ENCODE measurements at regions not wholly inside any gene's neighbourhood (a gene's known extent, or its start where the extent isn't known, plus 50 kb on each side); places are given as distances from the start of the nearest gene placed in this dataset.
"Not testable (repeated sequence)": the region's sequence is repeated elsewhere in the genome, so short reads cannot be mapped to it uniquely, and the experiment has no call there.

GRCh38 chr11:64428693-64429092 lies 69.7 kb downstream of the RPS6KA4 start:
- DNase-seq (ENCODE audit: low spot score) = no peak

DNA sequence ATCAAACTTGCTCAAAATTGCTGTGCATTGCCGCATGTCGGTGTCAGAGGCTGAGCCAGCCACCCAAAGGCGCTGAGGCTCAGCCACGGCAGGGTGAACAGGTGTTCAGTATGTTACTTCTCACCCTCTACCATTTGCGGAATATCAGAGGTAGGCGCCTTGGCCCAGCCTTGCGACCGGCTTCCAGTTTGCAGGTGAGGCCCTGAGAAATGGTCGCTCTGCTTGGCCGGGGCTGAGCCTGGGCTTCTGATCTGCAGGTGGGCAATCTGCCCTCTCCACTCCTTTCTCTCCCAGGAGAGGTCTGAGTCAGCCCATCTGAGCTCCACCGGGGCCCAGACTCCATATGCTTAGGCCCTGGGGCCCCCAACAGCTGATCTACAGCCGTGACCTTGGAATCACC lies 71.0 kb downstream of the RPS6KA4 start:
- DNase-seq (ENCODE audit: low spot score) = no peak

DNA sequence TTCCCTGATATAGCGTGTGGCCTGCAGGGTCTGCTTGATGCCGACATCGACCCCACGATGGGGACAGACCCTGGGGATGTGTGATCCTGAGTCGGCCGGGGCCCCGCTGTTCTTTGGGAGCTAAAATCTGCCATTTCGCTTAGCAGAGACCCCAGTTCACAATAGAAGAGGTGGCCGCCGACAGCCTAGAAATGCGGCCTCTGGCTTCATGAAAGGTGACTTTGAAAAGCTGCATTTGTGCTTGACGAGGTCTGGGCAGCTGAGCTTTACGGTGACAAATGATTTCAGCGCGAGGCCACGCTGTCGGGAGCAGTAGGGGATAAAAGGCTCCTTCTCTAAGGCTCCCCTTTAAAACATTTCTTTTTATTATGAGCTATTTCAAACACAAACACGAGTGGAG lies 71.7 kb downstream of the RPS6KA4 start:
- DNase-seq (ENCODE audit: low spot score) = no peak

- DNase-seq (ENCODE audit: low spot score) = no peak
Measured at GRCh38 chr11:64436000-64436399, 77.0 kb downstream of the RPS6KA4 start.

DNA sequence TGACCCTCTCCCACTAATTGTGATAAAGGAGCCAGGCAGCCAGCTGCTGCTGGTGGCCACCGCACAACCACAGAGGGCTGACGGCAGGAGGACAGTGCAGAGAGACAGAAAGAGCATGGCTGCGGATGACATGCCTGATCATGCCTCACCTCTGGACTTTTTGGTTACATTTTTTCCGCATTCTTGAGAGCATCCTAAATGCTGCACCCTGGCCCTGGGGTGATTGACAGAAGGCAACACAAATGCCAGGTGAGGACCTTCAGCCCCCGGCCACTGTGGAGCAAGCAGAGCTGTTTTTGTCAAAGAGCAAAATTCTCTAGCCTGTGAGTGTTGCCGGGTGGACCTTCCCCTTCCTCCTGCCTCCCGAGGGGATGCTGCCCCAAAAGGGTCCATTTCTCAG lies 78.5 kb downstream of the RPS6KA4 start:
- DNase-seq (ENCODE audit: low spot score) = no peak

DNA sequence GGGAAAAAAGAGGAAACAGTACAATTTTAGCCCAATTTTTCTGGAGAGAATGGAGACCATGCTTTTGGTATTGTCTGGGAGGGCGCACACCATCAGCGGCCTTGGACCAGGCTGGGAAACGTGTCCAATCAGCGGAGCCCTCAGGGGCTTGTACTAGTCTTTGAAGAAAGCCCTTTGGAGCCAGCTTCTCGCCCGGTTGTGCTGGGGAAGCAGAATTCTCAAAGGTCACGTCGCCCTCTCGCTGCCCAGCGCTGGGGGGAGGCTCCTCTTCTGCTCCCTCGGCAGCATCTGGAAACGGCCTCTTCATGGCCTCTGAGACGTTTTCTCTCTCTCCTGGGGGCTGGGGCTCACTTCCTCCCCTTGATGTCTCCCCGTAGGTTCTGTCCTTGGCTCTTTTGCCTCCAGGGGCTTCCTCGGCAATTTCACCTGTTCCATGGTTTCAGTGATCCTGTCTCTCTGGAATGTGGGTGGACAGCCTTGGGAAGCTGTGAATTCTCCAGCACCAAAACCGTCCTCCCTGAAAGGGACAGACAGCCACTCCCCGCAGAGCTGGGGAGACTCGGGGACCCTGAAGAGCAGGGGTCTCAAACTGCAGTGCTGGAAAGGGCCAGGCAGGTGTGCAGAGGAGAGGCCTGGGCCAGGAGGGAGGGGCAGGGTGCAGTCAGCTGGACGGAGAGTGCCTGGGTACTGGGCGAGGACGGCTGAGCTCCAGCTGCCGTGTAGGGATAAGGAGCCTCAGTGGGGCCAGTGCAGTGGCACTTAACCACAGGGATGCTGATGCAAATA lies 80.2 kb downstream of the RPS6KA4 start:
- no peak for DNase-seq (ENCODE audit: low spot score)

DNA sequence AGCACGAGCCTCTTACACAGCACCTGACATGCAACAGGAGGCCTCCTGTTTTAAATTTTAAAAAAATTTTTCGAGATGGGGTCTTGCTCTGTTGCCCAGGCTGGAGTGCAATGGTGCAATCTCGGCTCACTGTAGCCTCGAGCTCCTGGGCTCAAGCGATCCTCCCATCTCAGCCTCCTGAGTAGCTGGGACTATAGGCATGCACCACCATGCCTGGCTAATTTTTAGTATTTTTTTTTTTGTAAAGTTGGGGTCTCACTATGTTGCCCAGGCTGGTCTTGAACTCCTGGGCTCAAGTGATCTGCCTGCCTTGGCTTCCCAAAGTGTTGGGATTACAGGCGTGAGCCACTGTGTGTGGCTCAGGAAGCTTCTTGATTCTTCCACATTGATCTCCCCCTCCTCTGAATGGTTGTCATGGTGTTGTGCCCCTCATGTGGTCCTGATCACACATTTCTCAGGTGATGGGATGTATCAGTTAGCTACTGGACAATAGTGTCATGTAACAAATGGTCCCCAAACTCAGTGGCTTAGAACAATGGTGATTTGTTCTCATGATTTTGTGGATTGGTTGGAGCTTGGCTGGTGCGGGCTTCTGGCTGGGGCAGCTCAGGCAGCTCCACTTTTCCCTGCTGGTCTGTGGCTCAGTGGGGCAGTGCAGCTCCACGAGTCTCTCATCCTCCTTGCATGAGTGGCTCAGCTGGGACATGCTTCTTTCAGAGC lies 81.0 kb downstream of the RPS6KA4 start:
- DNase-seq (ENCODE audit: low spot score) = not testable (repeated sequence)

- DNase-seq (ENCODE audit: low spot score) = no peak
Measured at GRCh38 chr11:64441127-64441526, 82.2 kb downstream of the RPS6KA4 start.

- no peak for DNase-seq (ENCODE audit: low spot score)
Measured at GRCh38 chr11:64443001-64443400, 84.0 kb downstream of the RPS6KA4 start.

DNA sequence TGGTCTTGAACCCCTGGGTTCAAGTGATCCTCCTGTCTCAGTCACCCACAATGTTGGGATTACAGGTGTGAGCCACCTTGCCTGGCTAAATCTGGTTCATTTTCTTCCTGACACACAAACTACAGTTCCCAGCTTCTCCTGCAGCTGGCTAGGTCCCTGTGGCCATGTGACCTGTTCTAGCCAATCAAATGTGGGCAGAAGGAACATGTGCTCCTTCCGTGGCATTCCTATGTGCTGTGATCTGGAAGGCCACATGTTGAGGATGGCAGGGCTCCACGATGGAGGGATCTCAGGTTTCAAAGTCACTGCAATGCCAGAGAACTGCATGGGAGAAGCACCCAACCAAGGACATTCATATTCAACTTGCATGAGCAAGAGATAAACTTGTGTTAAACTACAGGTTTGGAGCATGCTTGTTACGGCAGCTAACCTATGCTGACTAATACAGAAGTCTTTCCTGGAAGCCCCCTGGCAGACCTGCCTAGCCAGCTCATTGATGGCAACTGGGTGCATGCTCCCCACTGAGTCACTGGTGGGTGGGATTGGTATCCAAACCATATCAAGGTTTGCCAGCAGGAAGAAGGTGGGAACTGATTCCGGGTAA lies 86.0 kb downstream of the RPS6KA4 start:
- DNase-seq (ENCODE audit: low spot score) = peak; percentile 60

DNA sequence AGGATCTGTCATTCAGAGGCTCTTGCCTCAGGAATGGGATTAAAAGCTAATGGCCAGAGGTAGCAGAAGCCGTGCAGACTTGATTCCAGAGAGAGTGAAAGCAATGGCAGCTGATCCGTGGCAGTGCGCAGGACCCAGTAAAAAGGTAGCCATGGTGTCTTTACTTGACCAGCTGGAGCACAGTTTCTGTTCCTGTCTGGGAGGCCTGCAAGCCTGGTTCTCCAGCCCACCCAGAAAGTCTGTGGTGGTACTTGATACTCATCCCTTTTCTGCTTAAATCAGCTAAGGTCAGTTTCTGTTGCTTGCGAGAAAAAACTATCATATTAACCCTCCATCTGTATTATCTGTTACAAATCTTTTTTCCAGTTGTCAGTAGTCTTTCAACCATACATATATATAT lies 86.7 kb downstream of the RPS6KA4 start:
- no peak for DNase-seq (ENCODE audit: low spot score)

GRCh38 chr11:64447831-64448598 lies 89.1 kb downstream of the RPS6KA4 start:
- peak; percentile 43 for DNase-seq (ENCODE audit: low spot score)

- peak; percentile 90 for DNase-seq (ENCODE audit: low spot score)
Measured at GRCh38 chr11:64448599-64449380, 89.8 kb downstream of the RPS6KA4 start.

- peak; percentile 80 for DNase-seq (ENCODE audit: low spot score)
Measured at GRCh38 chr11:64449381-64450167, 90.6 kb downstream of the RPS6KA4 start.

- DNase-seq (ENCODE audit: low spot score) = no peak
Measured at GRCh38 chr11:64450168-64450560, 91.2 kb downstream of the RPS6KA4 start.

- DNase-seq (ENCODE audit: low spot score) = no peak
Measured at GRCh38 chr11:64451856-64452255, 92.9 kb downstream of the RPS6KA4 start.

DNA sequence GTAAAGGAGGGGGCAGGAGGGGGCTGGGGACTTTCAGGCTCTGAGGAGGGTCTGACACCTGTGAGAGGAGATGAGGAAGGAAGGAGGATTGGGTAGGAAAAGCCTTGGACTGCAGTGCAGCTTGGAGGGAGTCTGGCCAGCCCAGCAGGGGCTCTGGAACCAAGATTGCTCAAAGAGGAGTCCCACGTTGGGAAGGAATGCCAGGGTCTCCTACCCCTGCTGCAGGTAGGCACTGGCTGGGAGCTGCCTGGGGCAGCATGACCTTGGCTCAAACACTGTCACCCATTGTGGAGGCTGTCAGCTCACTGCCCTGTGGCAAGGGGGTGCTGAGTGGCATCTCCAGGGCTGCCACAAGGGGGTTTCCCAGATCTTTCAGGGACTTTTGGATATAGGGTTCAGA lies 94.5 kb downstream of the RPS6KA4 start:
- no peak for DNase-seq (ENCODE audit: low spot score)

DNA sequence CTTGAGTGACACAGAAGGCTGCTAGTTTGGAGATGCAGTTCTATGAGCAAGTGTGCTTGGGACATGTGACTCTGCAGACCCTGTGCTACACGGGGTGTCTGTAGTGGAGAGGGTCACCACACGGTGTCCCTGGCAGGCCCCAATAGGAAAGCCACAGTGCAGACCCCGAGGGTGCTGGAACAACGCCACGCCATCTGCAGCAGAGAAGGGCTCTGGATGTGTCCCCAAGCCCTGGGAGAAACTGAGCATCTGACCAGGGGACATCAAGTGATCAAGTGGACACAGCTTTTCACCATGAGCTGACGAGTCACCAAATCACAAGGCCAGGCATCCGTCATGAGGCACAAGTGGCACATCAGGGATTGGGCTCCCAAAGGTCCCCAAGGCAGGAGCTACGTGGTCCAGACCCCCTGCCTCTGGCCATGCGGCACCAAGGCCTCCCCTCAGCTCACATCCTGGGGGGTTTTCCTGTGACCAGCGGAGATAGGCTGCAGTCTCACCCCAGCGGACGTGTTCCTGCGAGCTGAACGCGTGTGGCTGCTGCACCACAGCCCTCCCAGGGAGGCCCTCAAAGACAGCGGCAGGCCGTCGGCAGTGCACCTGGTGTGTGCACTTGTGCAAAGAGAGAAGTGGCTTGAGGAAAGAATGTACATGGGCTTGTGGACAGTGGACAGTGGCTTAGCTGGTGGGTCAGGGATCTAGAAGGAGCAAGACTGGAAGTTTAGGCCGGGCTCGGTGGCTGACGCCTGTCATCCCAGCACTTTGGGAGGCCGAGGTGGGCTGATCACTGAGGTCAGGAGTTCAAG lies 96.7 kb downstream of the RPS6KA4 start:
- DNase-seq (ENCODE audit: low spot score) = no peak

DNA sequence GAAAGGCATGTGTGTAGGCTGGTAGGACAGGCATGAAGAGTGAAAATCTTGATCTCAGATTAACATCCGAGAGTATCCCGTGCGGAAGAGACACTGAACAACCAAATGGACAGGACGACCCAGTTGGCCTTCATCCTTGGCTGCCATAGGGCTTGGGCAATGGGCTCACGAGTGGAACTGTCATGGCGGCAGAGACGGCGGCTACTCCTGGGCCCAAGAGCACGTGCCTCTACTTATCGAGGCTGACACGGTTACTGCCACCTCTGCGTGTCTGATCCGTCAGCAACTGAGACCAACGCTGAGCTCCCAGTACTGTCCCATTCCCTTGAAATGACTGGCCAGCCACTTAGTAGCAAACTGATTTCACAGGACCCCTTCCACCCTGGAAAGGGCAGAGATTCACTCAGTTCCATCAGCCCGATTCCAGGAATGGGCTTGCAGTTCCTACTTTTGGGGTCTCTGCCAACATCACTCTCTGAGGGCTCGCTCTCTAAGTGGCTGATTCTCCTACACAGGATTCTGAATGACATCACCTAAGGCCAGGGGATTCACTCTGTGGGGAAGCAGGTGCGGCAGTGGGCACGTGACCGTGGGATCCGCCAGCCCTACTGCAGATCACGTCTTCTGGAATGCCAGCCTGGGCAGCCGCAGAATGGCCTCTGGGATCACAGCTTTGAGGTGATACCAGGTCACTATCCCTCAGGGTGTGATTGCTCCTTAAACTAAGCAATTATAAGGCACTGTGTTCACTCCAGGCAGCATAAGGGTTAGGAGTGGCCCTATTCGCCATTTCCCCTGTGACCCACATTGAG lies 97.8 kb downstream of the RPS6KA4 start:
- DNase-seq (ENCODE audit: low spot score) = no peak

Data from hepatic stellate cell (primary cell).